ENCODE measurements at regions not wholly inside any gene's neighbourhood (a gene's known extent, or its start where the extent isn't known, plus 50 kb on each side); places are given as distances from the start of the nearest gene placed in this dataset.

GRCh38 chr3:188956839-188957489 lies 214.8 kb upstream of the TPRG1 start:
- TF ChIP-seq JUN (IDR thresholded peaks at IDR 0.05; ENCODE audit: low read depth, low read length) (no peak), CTCF (IDR thresholded peaks at IDR 0.05; ENCODE audit: control extremely low read depth in 1 of 3, insufficient read depth in 1 of 3, low read depth in 1 of 3, low read length in 3 of 3) (peak in 2 of 3 experiments; percentile 38 to 67; a peak in 2 of 4 replicates), CEBPB (IDR thresholded peaks at IDR 0.05; ENCODE audit: low read depth, low read length) (no peak), CBX8 (IDR thresholded peaks at IDR 0.05; ENCODE audit: borderline replicate concordance, low read depth, low read length) (no peak), RAD21 (IDR thresholded peaks at IDR 0.05 in 1 of 2, conservative IDR thresholded peaks at IDR 0.05 in 1 of 2; ENCODE audit: low read depth in 2 of 2, low read length in 2 of 2) (peak; percentile 55 to 57), EGR1 (IDR thresholded peaks at IDR 0.05; ENCODE audit: borderline replicate concordance, low read depth, low read length) (no peak), ATF2 (IDR thresholded peaks at IDR 0.05; ENCODE audit: low read length) (no peak)
